SU-DHL-6 (cell line): ENCODE measurements at regions not wholly inside any gene's neighbourhood (a gene's known extent, or its start where the extent isn't known, plus 50 kb on each side); places are given as distances from the start of the nearest gene placed in this dataset.

Experiments
- CTCF ChIP-seq: fragments of 200-600 bp; sonication (generic); IDR thresholded peaks from one replicate; pipeline ENCODE4 v1.5.1; 2017; ENCODE audit warnings: antibody characterized with exemption, mild to moderate bottlenecking, low read length, moderate library complexity; ENCODE audit not compliant: insufficient read depth, poor library complexity, severe bottlenecking
- EZH2phosphoT487 ChIP-seq: fragments of 200-600 bp; sonication (generic), shearing (Covaris generic); conservative IDR thresholded peaks from 2 replicates; pipeline ENCODE4 v1.6.1; 2018; ENCODE audit warnings: mild to moderate bottlenecking, antibody characterized with exemption, low read length, moderate library complexity, mixed read lengths

GRCh38 chr18:59075923-59076322, 63.8 kb upstream of the SEC11C start:
- no peak for TF ChIP-seq CTCF
- TF ChIP-seq EZH2phosphoT487, result no peak
